Superior temporal gyrus (tissue), 1 donor: ENCODE measurements at regions not wholly inside any gene's neighbourhood (a gene's known extent, or its start where the extent isn't known, plus 50 kb on each side); places are given as distances from the start of the nearest gene placed in this dataset.
"Not testable (repeated sequence)": the region's sequence is repeated elsewhere in the genome, so short reads cannot be mapped to it uniquely, and the experiment has no call there.

Source experiments
- DNase-seq: peaks from one replicate; pipeline ENCODE4 v3.0.0-alpha.2; 2016; ENCODE audit errors: extremely low spot score

GRCh38 chr10:36051500-36051991 is 409.4 kb upstream of the FZD8 start:
- DNase-seq: no peak

- DNase-seq: no peak
These were observed 408.8 kb upstream of the FZD8 start for GRCh38 chr10:36050763-36051499.

- no peak for DNase-seq
These were observed 406.7 kb upstream of the FZD8 start for GRCh38 chr10:36048780-36049179.

- no peak for DNase-seq
These were observed 406.1 kb upstream of the FZD8 start for GRCh38 chr10:36048236-36048635.

GRCh38 chr10:36042135-36042534 is 400.0 kb upstream of the FZD8 start:
- no peak for DNase-seq

GRCh38 chr10:36038316-36038955 is 396.3 kb upstream of the FZD8 start:
- no peak for DNase-seq

GRCh38 chr10:36036137-36036536 is 394.0 kb upstream of the FZD8 start:
- DNase-seq: no peak

- DNase-seq: no peak
These were observed 391.7 kb upstream of the FZD8 start for GRCh38 chr10:36033808-36034207.

GRCh38 chr10:36030516-36030915 is 388.4 kb upstream of the FZD8 start:
- DNase-seq: no peak

- DNase-seq: no peak
These were observed 384.7 kb upstream of the FZD8 start for GRCh38 chr10:36026656-36027390.

GRCh38 chr10:36026081-36026480 is 384.0 kb upstream of the FZD8 start:
- DNase-seq: no peak

- no peak for DNase-seq
These were observed 381.8 kb upstream of the FZD8 start for GRCh38 chr10:36023939-36024338.

- no peak for DNase-seq
These were observed 379.0 kb upstream of the FZD8 start for GRCh38 chr10:36021096-36021495.

- DNase-seq: no peak
These were observed 377.7 kb upstream of the FZD8 start for GRCh38 chr10:36019749-36020148.

GRCh38 chr10:36018996-36019395 is 376.9 kb upstream of the FZD8 start:
- no peak for DNase-seq

- no peak for DNase-seq
These were observed 375.0 kb upstream of the FZD8 start for GRCh38 chr10:36017137-36017536.

GRCh38 chr10:36007369-36007768 is 365.3 kb upstream of the FZD8 start:
- no peak for DNase-seq

GRCh38 chr10:36003688-36004087 is 361.6 kb upstream of the FZD8 start:
- DNase-seq: no peak

GRCh38 chr10:36003031-36003600 is 361.0 kb upstream of the FZD8 start:
- no peak for DNase-seq

GRCh38 chr10:36002445-36002844 is 360.3 kb upstream of the FZD8 start:
- no peak for DNase-seq

GRCh38 chr10:36000754-36001153 is 358.7 kb upstream of the FZD8 start:
- DNase-seq: not testable (repeated sequence)

GRCh38 chr10:35998026-35998425 is 355.9 kb upstream of the FZD8 start:
- no peak for DNase-seq
